Activated naive CD4-positive, alpha-beta T cell treated with anti-CD3 and anti-CD28 coated beads, Interleukin-2, amount 10 ng/mL, durations not matched to agents 7 days and 5 days (primary cell): ENCODE measurements at regions not wholly inside any gene's neighbourhood (a gene's known extent, or its start where the extent isn't known, plus 50 kb on each side); places are given as distances from the start of the nearest gene placed in this dataset.

Experiments used
- CTCF ChIA-PET: fragments of 350-600 bp; sonication (Branson Sonifier 250); formaldehyde crosslinking; loops from one replicate; lab custom pipeline; 2021; ENCODE audit warnings: antibody characterized with exemption; lab: Charles Lee
- DNase-seq: peaks from one replicate; pipeline ENCODE4 v3.0.0-alpha.2; 2020
- H3K27ac Mint-ChIP-seq: one replicate; pipeline ENCODE4 v1.8.0; 2021; ENCODE audit warnings: mild to moderate bottlenecking, moderate library complexity, mixed read lengths
- H3K27me3 Mint-ChIP-seq: one replicate; pipeline ENCODE4 v1.8.0; 2021; ENCODE audit warnings: mild to moderate bottlenecking, mixed read lengths
- H3K36me3 Mint-ChIP-seq: one replicate; pipeline ENCODE4 v1.8.0; 2021; ENCODE audit warnings: mixed read lengths
- H3K4me1 Mint-ChIP-seq: one replicate; pipeline ENCODE4 v1.8.0; 2021; ENCODE audit warnings: mixed read lengths
- H3K4me3 Mint-ChIP-seq: one replicate; pipeline ENCODE4 v1.8.0; 2021; ENCODE audit warnings: mild to moderate bottlenecking, moderate library complexity, mixed read lengths
- H3K9me3 Mint-ChIP-seq: one replicate; pipeline ENCODE4 v1.8.0; 2021; ENCODE audit warnings: mixed read lengths

- H3K36me3 Mint-ChIP-seq: no peaks in the 10 kb centered on the region
- no peaks in the 10 kb centered on the region for H3K27me3 Mint-ChIP-seq
- CTCF ChIA-PET: no interaction called here
- H3K27ac Mint-ChIP-seq: no peak overlapping the region
- no peaks in the 10 kb centered on the region for H3K4me1 Mint-ChIP-seq
- peaks cover 3% of the 10 kb centered on the region for H3K9me3 Mint-ChIP-seq
- no peak overlapping the region for H3K4me3 Mint-ChIP-seq
- no peak for DNase-seq
Observed at GRCh38 chr11:79845002-79845709, 404.3 kb upstream of the TENM4 start.

GRCh38 chr11:79834015-79834414 is 393.2 kb upstream of the TENM4 start:
- Mint-ChIP-seq H3K4me1 (no peaks in the 10 kb centered on the region), H3K27me3 (no peaks in the 10 kb centered on the region), H3K36me3 (no peaks in the 10 kb centered on the region), H3K9me3 (no peaks in the 10 kb centered on the region), H3K27ac (no peak overlapping the region), H3K4me3 (no peak overlapping the region)
- CTCF ChIA-PET: no interaction called here
- no peak for DNase-seq

DNA sequence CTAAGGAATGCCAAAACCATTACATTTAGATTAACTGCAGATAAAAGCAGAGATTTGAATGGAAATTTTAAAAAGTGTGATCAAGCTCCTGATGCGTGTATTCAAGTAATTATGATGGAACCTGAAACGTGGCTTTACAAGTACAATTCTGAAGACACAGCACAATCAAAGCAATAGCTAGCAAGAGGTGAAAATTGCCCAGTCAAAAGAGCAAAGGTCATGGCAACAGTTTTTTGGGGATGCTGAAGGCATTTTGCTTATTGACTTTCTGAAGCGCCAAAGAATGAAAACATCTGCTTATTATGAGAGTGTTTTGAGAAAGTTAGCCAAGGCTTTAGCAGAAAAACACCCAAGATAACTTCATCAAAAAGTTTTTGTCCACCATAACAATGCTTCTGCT is 389.6 kb upstream of the TENM4 start:
- no peaks in the 10 kb centered on the region for H3K36me3 Mint-ChIP-seq
- no peak for DNase-seq
- CTCF ChIA-PET: no interaction called here
- no peaks in the 10 kb centered on the region for H3K27me3 Mint-ChIP-seq
- H3K4me3 Mint-ChIP-seq: no peak overlapping the region
- H3K9me3 Mint-ChIP-seq: no peaks in the 10 kb centered on the region
- H3K4me1 Mint-ChIP-seq: no peaks in the 10 kb centered on the region
- no peak overlapping the region for H3K27ac Mint-ChIP-seq

DNA sequence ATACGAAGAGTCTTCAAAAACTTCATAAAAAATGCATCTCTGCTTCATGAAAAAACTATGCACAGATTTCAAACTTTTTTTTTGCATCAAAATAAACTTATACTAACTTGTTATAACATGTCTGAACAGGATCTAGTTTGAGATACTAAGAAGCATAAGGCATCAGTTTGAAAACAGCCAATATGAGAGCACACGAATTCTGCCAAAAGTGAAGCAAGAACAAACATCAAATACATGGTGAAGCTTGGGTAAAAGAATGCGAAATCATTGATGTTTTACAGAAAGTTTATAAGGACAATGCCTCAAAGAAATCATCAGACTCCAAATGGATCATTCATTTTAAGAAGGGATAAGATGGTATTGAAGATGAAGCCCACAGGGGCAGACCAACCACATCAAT is 389.1 kb upstream of the TENM4 start:
- Mint-ChIP-seq H3K27ac (no peak overlapping the region), H3K4me3 (no peak overlapping the region)

DNA sequence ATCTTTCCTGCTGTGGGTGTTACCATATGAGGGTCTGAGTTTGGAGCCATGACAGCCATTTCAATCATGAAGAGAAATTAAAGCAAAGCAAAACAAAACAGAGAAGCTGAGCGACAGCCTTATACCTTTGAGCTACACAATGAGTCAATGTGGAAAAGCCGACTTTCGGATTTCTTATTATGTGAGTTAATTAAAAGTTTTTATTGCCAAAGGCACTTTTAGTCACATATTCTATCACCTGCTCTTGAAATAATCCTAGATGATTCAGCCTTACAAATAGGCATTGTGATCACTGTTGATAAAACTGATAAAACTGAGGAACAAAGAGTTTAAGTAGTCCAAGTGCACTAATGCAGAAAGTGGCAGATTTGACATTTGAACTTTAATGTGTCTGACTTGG is 381.9 kb upstream of the TENM4 start:
- Mint-ChIP-seq H3K4me3 (no peak overlapping the region), H3K27me3 (no peaks in the 10 kb centered on the region), H3K4me1 (no peaks in the 10 kb centered on the region), H3K36me3 (no peaks in the 10 kb centered on the region), H3K9me3 (peaks cover 2% of the 10 kb centered on the region), H3K27ac (no peak overlapping the region)
- CTCF ChIA-PET: no interaction called here
- DNase-seq: no peak

More for the DNA sequence above, 389.1 kb upstream of the TENM4 start:
- Mint-ChIP-seq H3K9me3 (no peaks in the 10 kb centered on the region), H3K4me1 (no peaks in the 10 kb centered on the region), H3K27me3 (no peaks in the 10 kb centered on the region), H3K36me3 (no peaks in the 10 kb centered on the region)
- CTCF ChIA-PET: no interaction called here
- no peak for DNase-seq

DNA sequence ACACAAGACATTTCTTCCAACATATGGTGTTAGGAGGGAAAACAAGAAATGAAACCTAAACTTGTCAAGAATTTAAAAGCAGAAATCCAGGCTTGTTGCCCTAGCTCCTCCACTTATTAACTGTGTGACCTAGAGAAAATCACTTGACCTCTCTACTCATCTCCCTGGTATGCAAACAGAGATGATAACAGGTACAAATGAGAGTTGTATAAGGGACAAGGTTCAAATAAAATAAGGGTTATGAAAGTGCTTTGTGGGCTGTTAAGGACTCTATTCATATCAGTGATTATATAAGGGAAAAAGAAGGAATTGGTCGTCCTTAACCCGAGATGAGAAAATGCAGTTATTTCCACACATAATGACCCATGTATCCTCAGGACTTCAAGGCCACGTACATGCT is 372.7 kb upstream of the TENM4 start:
- H3K9me3 Mint-ChIP-seq: peaks cover 19% of the 10 kb centered on the region
- H3K27me3 Mint-ChIP-seq: no peaks in the 10 kb centered on the region
- H3K27ac Mint-ChIP-seq: no peak overlapping the region
- no peak for DNase-seq
- H3K36me3 Mint-ChIP-seq: no peaks in the 10 kb centered on the region
- no peaks in the 10 kb centered on the region for H3K4me1 Mint-ChIP-seq
- H3K4me3 Mint-ChIP-seq: no peak overlapping the region
- CTCF ChIA-PET: no interaction called here

DNA sequence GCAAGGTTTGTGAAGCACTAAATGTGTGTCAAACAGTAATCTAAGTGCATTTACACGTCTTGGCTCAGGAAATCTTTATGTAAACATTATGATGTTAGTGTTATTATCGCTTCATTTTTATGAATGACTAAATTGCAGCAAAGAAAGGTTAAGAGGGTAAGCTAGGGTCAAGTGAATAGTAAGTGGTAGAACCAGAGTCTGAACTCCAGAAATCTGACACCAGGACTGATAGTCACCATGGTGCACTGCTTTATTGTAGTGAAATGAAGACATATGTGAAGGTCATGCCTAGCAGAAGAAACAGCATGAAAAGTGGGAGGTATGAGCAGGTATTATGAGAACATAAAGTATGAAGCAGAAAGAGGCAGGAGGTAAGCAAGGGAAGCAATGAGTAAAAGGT is 368.7 kb upstream of the TENM4 start:
- Mint-ChIP-seq H3K36me3 (no peaks in the 10 kb centered on the region), H3K4me1 (no peaks in the 10 kb centered on the region), H3K27ac (no peak overlapping the region), H3K4me3 (no peak overlapping the region), H3K9me3 (peaks cover 14% of the 10 kb centered on the region), H3K27me3 (no peaks in the 10 kb centered on the region)
- no peak for DNase-seq
- CTCF ChIA-PET: no interaction called here

GRCh38 chr11:79807506-79807905 is 366.7 kb upstream of the TENM4 start:
- no peak for DNase-seq
- Mint-ChIP-seq H3K4me3 (no peak overlapping the region), H3K27me3 (no peaks in the 10 kb centered on the region), H3K9me3 (peaks cover 18% of the 10 kb centered on the region), H3K36me3 (no peaks in the 10 kb centered on the region), H3K4me1 (no peaks in the 10 kb centered on the region), H3K27ac (no peak overlapping the region)
- CTCF ChIA-PET: no interaction called here

DNA sequence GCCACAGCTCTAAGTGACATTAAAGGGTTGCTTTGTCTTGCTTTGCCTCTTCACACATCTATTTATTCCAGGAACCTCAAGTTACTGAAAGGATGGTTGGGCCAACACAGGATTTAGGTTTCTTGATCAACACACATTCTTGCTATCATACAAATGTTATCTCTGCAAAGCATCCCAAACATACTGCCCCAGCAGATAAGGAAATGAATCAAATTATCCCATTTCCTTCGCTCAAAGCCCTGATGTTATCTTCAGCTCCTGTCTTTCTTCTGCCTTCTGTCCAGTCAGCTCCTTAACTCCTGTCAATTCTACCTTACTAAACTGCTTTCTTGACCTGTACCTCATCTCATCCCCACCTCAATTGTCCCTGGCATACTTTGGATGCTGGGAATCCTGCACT is 355.9 kb upstream of the TENM4 start:
- Mint-ChIP-seq H3K27ac (no peak overlapping the region), H3K4me1 (no peaks in the 10 kb centered on the region), H3K36me3 (no peaks in the 10 kb centered on the region), H3K9me3 (peaks cover 12% of the 10 kb centered on the region), H3K27me3 (no peaks in the 10 kb centered on the region), H3K4me3 (no peak overlapping the region)
- CTCF ChIA-PET: no interaction called here
- DNase-seq: no peak

DNA sequence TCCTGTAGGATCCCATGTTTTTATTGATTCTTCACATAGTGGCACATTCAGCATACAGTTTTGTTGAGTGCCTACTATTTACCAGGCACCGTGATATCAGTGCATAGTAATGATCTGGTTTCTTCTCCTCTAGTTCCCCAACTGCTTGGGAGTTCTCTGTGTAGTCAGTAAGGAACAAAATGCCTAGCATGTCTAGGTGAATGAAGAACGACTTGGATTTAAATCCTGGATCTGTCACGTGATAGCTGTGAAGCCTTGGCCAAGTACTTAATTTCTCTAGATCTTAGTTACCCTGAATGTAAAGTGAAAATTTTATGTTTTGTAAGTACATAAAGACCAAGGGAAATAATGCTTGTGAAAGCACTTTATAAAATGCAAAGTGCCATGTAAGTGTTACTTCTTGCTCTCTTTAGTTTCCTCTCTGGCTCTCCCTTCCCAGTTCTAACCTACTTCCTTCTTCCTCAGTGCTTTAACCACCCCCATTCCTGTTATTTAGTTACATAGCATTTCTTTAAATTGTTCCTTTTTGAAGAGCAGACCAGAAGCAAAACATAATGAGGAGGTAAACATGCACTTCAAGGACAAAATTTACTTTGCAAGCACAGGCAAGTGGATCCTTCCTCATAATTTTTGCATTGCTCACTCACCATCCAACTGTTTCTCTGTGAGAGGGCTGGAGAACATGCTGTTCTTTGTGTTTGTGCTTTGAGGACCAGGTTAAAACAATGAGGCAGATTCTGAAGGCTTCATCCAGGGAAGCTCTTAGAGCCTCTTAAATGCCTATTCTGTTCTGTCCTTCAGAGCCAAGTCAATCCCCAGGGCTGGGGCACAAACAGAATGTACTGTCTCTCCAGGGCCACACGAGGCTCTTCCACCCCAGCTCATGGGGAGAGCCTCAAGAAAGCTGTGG is 353.9 kb upstream of the TENM4 start:
- Mint-ChIP-seq H3K9me3 (peaks cover 13% of the 10 kb centered on the region), H3K27ac (no peak overlapping the region), H3K4me1 (no peaks in the 10 kb centered on the region), H3K27me3 (no peaks in the 10 kb centered on the region), H3K4me3 (no peak overlapping the region), H3K36me3 (no peaks in the 10 kb centered on the region)
- CTCF ChIA-PET: no interaction called here
- no peak for DNase-seq

DNA sequence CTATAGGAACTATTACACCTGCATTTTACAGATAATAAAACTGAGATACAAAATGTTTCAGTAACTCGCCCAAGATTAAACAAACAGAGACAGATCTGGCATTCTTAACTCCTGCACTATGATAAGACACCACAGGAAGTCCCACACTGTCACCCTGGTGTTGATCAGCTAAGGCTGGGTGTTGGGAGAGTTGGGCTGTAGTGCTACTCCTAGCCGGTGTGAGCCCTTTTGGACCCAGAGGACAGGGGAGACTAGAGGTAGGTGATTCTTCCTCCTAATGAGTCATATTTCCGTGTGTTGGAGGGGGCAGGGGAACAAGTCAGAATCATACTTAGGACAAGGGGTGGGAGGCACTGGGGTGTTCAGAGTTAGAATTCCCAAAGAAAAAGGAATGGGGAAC is 353.2 kb upstream of the TENM4 start:
- H3K9me3 Mint-ChIP-seq: peaks cover 13% of the 10 kb centered on the region
- DNase-seq: no peak
- CTCF ChIA-PET: no interaction called here
- no peaks in the 10 kb centered on the region for H3K4me1 Mint-ChIP-seq
- no peaks in the 10 kb centered on the region for H3K36me3 Mint-ChIP-seq
- H3K4me3 Mint-ChIP-seq: no peak overlapping the region
- H3K27me3 Mint-ChIP-seq: no peaks in the 10 kb centered on the region
- H3K27ac Mint-ChIP-seq: no peak overlapping the region

DNA sequence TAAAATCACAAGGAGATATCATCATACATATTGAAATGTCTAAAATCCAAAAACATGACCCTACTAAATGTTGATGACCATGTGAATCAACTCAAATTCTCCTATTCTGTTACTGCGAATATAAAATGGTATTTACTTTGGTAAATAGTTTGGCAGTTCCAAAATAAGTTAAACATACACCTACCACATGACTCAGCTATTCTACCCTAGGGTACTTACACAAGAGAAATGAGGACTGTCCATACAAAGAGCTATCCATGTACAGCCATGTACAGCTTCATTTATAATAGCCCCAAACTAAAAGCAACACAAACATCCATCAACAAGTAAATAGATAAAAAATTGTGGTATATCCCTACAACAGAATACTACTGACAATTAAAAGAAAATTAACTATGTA is 346.1 kb upstream of the TENM4 start:
- H3K4me3 Mint-ChIP-seq: no peak overlapping the region
- no peaks in the 10 kb centered on the region for H3K27me3 Mint-ChIP-seq
- no peak for DNase-seq
- H3K36me3 Mint-ChIP-seq: no peaks in the 10 kb centered on the region
- H3K9me3 Mint-ChIP-seq: peaks cover 9% of the 10 kb centered on the region
- H3K4me1 Mint-ChIP-seq: no peaks in the 10 kb centered on the region
- CTCF ChIA-PET: no interaction called here
- H3K27ac Mint-ChIP-seq: no peak overlapping the region

DNA sequence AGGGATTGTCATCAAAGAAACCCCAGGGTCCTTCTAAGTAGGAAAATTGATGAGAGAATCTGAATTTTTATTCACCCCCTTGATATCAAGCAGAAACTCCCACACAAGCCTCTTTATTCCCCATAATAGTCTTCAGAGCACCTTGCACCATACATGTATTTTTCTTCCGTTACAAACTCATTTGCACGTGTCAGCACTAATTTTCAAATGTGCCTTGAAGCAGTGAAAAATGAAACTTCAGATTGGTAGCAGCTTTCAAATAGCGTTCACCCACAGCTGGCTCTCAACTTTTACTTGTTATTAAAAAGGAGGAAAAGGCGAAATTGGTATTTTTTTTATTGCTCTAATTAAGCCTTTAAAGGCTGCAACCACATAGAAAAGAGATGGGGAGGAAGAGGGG is 343.0 kb upstream of the TENM4 start:
- DNase-seq: no peak
- CTCF ChIA-PET: no interaction called here
- Mint-ChIP-seq H3K36me3 (no peaks in the 10 kb centered on the region), H3K4me3 (no peak overlapping the region), H3K9me3 (peaks cover 8% of the 10 kb centered on the region), H3K27ac (no peak overlapping the region), H3K27me3 (no peaks in the 10 kb centered on the region), H3K4me1 (no peaks in the 10 kb centered on the region)

- no peaks in the 10 kb centered on the region for H3K36me3 Mint-ChIP-seq
- peaks cover 12% of the 10 kb centered on the region for H3K9me3 Mint-ChIP-seq
- H3K27me3 Mint-ChIP-seq: no peaks in the 10 kb centered on the region
- H3K4me1 Mint-ChIP-seq: no peaks in the 10 kb centered on the region
- no peak for DNase-seq
- no peak overlapping the region for H3K27ac Mint-ChIP-seq
- no peak overlapping the region for H3K4me3 Mint-ChIP-seq
- CTCF ChIA-PET: no interaction called here
Observed at GRCh38 chr11:79768343-79768742, 327.5 kb upstream of the TENM4 start.

DNA sequence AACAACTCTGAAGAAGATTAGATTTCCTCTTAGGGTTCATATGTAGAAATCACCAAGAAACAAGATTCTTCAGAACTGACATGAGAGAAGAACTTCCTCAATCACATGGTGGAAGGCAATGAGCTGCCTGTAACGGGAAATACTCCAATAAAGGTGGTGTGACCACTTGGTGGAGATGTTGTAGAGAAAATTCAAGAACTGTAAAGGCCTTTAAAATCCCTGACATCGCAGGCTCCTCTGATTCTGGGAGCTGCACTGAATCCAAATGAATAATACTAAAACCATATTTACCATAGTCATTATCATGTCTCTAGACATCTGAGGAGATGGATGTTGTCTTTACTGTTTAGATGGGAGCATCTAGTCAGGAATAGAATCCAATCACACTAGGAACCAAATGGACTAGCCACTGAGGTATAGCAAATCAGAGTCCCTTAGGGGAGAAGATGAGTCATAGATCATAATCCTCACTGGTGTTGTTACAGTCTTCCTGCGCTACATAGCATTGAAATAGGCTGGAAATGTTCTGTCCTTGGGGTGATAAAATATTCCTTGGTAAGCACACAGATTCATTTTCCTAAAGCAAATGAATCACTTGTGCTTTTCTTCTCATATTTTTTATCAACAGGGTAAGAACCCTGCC is 321.6 kb upstream of the TENM4 start:
- CTCF ChIA-PET: no interaction called here

More for the DNA sequence above, 321.6 kb upstream of the TENM4 start:
- H3K4me3 Mint-ChIP-seq: no peak overlapping the region
- H3K27me3 Mint-ChIP-seq: no peaks in the 10 kb centered on the region
- H3K36me3 Mint-ChIP-seq: no peaks in the 10 kb centered on the region
- peaks cover 6% of the 10 kb centered on the region for H3K9me3 Mint-ChIP-seq
- no peak for DNase-seq
- H3K4me1 Mint-ChIP-seq: no peaks in the 10 kb centered on the region
- H3K27ac Mint-ChIP-seq: no peak overlapping the region
